ENCODE measurements at regions not wholly inside any gene's neighbourhood (a gene's known extent, or its start where the extent isn't known, plus 50 kb on each side); places are given as distances from the start of the nearest gene placed in this dataset.
A peak's percentile ranks its signal among the peaks of the same experiment; 100 is the strongest.

DNA sequence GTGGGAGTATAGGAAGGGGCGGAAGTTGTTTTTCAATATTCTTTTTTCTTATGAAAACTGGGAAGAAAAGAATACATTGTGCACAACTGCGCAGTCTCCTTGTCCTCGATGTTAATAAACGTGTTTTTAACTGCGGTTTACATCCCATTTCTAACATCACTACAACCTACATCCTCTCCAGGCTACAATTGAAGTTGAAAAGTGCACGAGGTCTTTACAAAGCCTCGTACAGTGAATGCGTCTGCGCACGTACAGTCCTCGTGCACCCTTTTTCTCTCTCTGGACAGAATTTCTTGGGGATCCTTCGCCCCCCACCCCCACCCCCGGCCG, 102.4 kb downstream of the WT1 start:
- WGBS, 3 donors: 24 to 33% (median 28%) methylated on average over 14 of the region's 14 CpGs
- Histone ChIP-seq H3K27ac (ENCODE audit: low read depth in 1 of 3, low read length in 2 of 3) (no peak overlapping the region), H3K4me3 (ENCODE audit: low read depth in 1 of 3, low read length in 3 of 3) (peak overlapping the region in 1 of 3 donors; percentile 40), H3K36me3 (ENCODE audit: control insufficient read depth in 3 of 3, insufficient read depth in 2 of 3, low read depth in 1 of 3, low read length in 3 of 3) (no peaks in the 10 kb centered on the region), H3K4me1 (ENCODE audit: control insufficient read depth in 3 of 3, insufficient read depth in 2 of 3, low read depth in 1 of 3, low read length in 2 of 3) (peaks cover 0 to 7% (median 0%) of the 10 kb centered on the region in 3 donors), H3K27me3 (ENCODE audit: control insufficient read depth in 3 of 3, insufficient read depth in 3 of 3, low read length in 3 of 3) (peaks cover 0 to 21% (median 2%) of the 10 kb centered on the region in 3 donors), H3K9me3 (ENCODE audit: control insufficient read depth in 2 of 2, insufficient read depth in 1 of 2, low read depth in 1 of 2, low read length in 1 of 2) (peaks cover 0 to 7% of the 10 kb centered on the region in 2 donors)
- DNase-seq: no peak
- FAIRE-seq: no peak

DNA sequence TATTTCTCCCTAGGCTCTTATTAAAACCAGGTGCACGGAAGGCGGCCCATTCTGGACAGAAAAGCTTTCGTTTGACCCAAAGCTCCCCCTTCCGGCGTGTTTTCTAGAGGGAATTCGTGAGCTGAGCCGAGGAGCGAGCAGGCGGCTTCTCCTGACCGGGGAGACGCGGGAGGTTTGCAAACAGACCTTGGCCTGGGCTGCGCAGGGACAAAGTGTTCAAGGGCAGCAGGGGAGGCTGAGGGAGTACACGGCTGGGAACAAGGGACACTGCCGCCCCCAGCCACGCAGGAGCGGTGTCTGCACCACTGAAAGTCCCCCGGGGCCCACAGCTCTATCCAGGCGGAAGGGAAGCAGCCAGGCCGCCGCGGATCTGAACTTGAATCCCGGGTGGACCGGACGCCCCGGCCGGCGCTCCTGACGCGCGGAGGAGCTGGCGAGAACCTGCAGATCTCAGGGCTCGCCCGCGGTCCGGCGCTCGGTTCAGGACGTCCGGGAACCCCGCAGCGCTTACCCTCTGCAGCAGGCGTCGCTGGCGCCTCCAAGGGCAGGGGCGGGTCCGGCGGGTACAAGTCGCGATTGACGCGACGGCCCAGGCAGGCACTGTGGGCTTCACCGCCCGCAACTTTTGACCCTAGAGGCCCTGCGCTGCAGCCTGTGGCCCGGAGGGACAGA, 101.9 kb downstream of the WT1 start:
- DNase-seq (peak; percentile 44 to 65), FAIRE-seq (no peak)
- Histone ChIP-seq H3K27me3 (ENCODE audit: control insufficient read depth in 3 of 3, insufficient read depth in 3 of 3, low read length in 3 of 3) (peaks cover 0 to 21% (median 2%) of the 10 kb centered on the region in 3 donors), H3K9me3 (ENCODE audit: control insufficient read depth in 2 of 2, insufficient read depth in 1 of 2, low read depth in 1 of 2, low read length in 1 of 2) (peaks cover 0 to 7% of the 10 kb centered on the region in 2 donors), H3K27ac (ENCODE audit: low read depth in 1 of 3, low read length in 2 of 3) (no peak overlapping the region), H3K36me3 (ENCODE audit: control insufficient read depth in 3 of 3, insufficient read depth in 2 of 3, low read depth in 1 of 3, low read length in 3 of 3) (no peaks in the 10 kb centered on the region), H3K4me3 (ENCODE audit: low read depth in 1 of 3, low read length in 3 of 3) (peak overlapping the region in 2 of 3 donors; percentile 22 to 40), H3K4me1 (ENCODE audit: control insufficient read depth in 3 of 3, insufficient read depth in 2 of 3, low read depth in 1 of 3, low read length in 2 of 3) (peaks cover 0 to 7% (median 0%) of the 10 kb centered on the region in 3 donors)
- 10 to 26% (median 13%) methylated on average over 37 to 57 of the region's 57 CpGs for WGBS, 3 donors

DNA sequence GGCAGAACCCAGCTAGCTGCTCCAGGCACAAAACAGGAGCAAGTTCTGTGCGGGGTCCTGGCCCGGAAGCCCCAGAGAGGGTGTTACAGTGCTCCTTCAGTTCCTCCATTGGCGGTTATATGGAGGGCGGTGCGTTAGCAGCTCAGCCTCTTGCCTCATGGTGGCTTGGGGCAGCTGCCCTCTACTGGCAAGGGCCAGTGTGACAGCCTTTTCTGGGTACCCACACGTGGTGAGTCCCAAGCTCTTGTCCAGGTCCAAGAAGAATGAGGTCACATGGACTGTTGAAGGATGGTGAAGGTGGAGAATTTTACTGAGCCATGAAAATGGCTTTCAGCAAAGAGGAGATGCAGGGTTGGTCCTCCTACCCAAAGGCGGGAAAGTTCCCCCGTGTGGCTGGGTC, 100.5 kb downstream of the WT1 start:
- DNase-seq (peak in 1 of 2 donors; percentile 6), FAIRE-seq (no peak)
- Histone ChIP-seq H3K36me3 (ENCODE audit: control insufficient read depth in 3 of 3, insufficient read depth in 2 of 3, low read depth in 1 of 3, low read length in 3 of 3) (no peaks in the 10 kb centered on the region), H3K27me3 (ENCODE audit: control insufficient read depth in 3 of 3, insufficient read depth in 3 of 3, low read length in 3 of 3) (peaks cover 0 to 21% (median 2%) of the 10 kb centered on the region in 3 donors), H3K9me3 (ENCODE audit: control insufficient read depth in 2 of 2, insufficient read depth in 1 of 2, low read depth in 1 of 2, low read length in 1 of 2) (peaks cover 0 to 7% of the 10 kb centered on the region in 2 donors), H3K27ac (ENCODE audit: low read depth in 1 of 3, low read length in 2 of 3) (no peak overlapping the region), H3K4me3 (ENCODE audit: low read depth in 1 of 3, low read length in 3 of 3) (no peak overlapping the region), H3K4me1 (ENCODE audit: control insufficient read depth in 3 of 3, insufficient read depth in 2 of 3, low read depth in 1 of 3, low read length in 2 of 3) (peaks cover 0 to 7% (median 0%) of the 10 kb centered on the region in 3 donors)
- WGBS, 3 donors: 85 to 93% (median 92%) methylated on average over 8 of the region's 8 CpGs
